NCI-H82 treated with DMSO at 0.1 percent for 48 hours (cell line): ENCODE measurements at regions not wholly inside any gene's neighbourhood (a gene's known extent, or its start where the extent isn't known, plus 50 kb on each side); places are given as distances from the start of the nearest gene placed in this dataset.

Experiments used
- DNase-seq: peaks from one replicate; lab custom pipeline; 2025; ENCODE audit not compliant: unreplicated experiment; lab: John Stamatoyannopoulos, UW

DNA sequence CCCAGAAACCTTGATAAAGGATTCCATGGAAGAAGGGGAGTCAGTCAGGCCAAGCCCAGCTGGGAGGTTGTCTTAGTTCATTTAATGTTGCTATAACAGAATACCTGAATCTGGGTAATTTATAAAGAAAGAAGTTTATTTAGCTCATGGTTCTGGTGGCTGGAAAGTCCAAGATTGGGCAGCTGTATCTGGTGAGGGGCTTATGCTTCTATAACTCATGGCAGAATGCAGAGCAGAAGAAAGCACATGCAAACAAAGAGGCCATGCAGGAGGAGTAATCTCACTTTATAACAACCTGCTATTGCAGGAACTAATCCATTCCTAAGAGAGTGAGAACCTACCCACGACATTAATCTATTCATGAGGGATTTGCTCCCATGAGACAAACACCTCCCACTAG lies 54.2 kb upstream of the ANKRD1 start:
- DNase-seq = no peak

GRCh38 chr10:90977162-90977854 lies 56.4 kb upstream of the ANKRD1 start:
- no peak for DNase-seq

DNA sequence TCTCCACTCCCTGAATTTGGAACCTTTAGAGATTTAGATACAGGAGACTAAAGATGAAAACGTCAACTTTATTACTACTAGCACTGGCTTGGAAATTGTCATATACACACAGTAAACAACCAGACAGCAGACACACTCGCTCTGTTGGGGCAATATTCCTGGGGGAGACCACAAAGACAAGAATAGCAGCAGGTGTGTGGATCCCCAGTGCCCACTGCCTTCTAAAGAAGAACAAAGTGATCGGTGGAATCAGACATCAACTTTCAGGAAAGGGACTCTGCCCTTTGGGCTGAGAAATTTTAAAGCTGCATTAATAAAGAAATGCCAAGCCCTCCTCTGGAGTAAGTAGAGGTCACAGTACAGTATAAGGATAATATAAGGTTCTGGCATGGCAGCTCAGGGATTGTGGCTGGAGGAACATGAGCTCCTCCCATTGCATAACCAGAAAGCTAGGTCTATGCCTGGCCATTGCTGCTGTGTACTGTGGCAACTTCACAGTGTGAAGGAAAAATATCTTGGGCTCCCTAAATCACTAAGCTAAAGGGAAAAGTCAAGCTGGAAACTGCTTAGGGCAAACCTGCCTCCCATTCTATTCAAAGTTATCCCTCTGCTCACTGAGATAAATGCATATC lies 57.1 kb upstream of the ANKRD1 start:
- DNase-seq = no peak

- DNase-seq = no peak
Measured at GRCh38 chr10:90982406-90983008, 61.6 kb upstream of the ANKRD1 start.

DNA sequence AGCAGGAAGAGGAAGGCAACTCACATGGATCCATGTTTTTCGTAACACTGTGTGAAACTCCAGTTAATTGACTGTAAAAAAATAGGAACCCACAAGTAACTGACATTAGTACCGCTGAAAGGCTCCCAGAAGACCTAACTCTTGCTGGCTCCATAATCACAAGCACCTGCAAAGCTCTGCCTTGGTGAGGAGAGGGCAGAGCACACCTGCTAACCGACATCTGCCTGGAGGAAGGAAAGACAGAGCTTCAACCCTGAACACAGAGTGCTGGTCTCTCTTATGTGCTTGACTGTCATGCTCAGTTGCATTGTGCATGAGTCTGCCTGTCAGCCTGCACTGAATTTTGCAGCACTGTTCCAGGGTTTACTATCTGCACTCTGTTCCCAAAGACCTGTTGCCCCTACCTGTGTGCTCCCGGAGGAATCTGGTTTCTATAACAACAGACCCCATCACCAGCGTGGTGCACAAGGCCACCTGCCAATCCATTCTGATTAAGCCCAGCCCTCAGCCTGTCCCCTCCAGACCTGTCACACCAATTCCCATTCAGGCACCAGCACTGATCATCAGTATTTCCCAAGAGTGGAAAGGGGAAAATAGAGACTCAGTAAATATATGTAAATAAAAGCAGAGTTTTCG lies 63.1 kb upstream of the ANKRD1 start:
- DNase-seq = no peak

DNA sequence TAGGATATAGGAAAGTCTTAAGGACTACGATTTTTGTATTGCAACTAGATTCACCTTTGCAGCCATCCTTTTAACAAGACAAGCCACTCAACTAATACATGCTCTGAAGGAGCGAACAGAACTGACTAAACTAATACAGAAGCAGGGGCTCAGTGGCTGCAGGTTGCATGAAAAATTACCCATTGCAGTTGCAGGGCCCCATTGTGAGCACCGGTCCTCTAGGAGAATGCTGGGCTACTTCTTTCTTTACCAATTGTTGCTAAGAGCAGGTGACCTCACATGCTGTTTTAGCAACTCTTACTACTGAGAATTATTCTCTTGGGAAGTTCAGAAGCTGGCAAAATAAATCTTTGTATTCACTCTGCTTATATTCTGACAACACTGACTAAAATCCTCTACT lies 64.0 kb upstream of the ANKRD1 start:
- no peak for DNase-seq

DNA sequence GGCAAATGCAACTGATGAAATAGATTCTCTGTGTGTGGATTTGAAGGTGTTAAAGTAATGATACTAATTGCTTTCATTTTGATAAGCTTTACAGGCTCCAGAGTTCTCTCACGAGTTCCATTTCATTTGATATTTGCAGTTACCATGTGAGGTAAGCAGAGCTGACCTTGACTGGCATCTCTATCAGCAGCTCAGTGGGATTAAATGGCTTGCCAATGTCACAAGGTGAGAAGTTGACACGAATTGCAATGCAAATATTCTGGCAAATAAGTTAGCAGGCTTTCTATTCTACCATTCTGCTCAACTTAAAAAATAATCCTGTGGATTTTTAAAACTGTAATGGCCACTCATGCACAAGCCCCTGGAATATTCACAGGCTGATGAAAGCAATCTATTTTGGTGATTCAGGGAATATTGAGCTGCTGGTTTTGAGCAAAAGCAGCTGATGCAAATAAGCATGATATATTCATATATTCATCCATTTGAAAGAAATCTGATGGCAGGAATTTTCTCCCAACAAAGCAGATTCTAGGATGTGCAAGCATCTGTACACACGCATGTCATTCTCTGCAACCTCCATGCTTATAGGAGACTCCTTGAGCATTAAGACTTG lies 64.5 kb upstream of the ANKRD1 start:
- no peak for DNase-seq

GRCh38 chr10:90986136-90986760 lies 65.4 kb upstream of the ANKRD1 start:
- DNase-seq = no peak

DNA sequence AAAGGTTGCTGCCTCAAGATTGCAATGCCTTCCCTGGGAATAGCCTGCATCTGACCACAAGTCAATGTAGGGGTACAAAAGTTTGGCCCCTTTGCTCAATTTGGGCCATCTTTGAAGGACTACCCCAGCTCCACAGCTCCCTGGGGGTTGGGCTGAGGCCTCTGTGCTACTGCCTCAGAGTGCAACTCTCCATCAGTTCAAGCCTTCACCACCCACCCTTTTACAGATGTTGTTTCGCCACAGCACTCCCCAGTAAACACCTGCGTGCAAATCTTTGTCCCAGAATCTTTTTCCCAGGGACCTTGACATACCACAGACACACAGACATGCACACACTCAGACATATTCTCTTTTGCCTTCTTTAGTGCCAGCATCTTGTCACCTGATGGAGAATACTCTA lies 66.0 kb upstream of the ANKRD1 start:
- DNase-seq = no peak

GRCh38 chr10:90987383-90987782 lies 66.5 kb upstream of the ANKRD1 start:
- DNase-seq = no peak

DNA sequence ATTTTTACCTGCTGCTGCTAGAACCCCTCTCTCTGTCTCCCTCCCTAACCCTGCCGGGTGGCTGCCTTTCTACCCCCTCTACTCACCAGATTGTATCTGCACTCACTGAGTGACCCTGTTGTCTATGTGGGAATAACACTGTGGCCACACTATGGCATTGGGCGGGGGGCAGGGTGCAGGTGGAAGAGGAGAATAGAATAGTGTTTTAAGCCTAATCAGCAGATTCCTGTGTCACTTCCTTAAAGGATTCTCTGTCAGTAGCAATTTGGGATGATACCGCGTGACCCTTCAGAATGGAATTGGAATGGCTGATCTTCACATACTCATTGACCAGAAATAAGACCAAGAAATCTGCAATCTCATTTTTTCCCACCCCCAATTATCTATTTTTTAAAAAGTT lies 67.1 kb upstream of the ANKRD1 start:
- DNase-seq = no peak

- no peak for DNase-seq
Measured at GRCh38 chr10:90988802-90989201, 67.9 kb upstream of the ANKRD1 start.

GRCh38 chr10:90989378-90989777 lies 68.5 kb upstream of the ANKRD1 start:
- no peak for DNase-seq

DNA sequence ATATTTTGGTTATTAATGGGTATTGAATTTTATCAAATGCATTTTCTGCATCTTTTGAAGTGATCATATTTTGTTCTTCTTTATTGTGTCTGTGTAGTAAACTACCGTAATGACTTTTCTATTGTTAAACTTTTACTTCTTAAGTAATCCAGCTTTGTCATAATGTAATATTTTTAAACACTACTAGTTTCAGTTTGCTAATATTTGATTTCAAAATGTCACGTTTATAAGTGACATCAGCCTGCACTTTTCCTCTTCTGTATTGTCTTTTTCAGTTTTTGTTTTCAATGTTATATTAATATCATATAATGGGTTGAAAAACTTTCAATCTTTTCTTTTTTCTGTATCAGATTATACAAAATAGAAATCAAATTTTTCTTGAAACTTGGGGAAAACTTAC lies 71.6 kb upstream of the ANKRD1 start:
- no peak for DNase-seq

- DNase-seq = no peak
Measured at GRCh38 chr10:90993340-90993739, 72.5 kb upstream of the ANKRD1 start.

DNA sequence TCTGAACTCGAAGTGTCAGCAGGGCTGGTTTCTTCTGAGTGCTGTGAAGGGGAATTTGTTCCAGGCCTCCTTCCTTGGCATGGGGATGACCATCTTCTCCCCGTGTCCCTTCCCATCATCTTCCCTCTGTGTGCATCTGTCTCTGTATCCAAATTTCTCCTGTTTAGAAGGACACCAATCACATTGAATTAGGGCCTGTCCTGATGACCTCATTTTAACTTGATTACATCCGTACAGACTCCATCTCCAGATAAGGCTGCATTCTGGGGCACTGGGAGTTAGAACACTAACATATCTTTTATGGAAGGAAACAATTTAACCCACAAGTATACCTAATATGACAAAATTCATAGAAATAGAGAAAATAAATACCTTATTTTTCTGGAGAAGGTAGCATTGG lies 76.8 kb upstream of the ANKRD1 start:
- DNase-seq = no peak

DNA sequence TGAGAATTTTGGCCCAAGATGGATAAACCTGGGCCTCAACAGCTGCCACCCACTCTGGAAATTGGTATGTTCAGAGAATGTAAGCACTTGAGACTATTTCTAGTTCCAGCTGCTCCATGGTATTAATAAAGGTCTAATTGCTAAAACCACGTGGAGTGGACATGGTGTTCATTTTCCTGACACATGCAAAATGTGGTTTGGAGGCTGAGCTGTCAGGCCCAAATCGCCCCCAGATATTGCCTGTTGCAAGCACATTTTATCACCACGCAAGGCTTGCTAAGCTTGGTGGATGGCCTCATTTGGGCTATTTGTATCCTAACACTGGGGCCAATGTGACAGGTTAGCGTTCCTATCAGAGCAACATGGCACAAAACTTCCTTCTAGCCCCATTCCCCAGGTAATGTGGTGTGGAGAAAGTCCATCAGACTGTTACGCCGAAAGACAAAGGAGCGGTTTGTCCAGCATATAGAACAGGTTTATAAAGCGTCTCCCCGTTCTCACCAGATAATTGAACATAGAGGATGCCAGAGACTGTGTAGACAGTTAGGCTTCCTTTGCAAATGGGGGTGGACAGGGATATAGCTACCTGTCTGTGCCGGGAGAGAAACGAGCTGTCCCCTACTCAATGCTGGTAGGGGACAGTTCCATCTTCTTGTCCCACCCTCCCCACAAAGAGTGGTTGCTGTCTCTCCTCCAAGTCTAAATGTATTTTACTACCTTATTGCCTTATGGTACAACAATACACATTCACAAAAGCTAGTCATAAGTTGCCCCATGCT lies 78.0 kb upstream of the ANKRD1 start:
- no peak for DNase-seq

DNA sequence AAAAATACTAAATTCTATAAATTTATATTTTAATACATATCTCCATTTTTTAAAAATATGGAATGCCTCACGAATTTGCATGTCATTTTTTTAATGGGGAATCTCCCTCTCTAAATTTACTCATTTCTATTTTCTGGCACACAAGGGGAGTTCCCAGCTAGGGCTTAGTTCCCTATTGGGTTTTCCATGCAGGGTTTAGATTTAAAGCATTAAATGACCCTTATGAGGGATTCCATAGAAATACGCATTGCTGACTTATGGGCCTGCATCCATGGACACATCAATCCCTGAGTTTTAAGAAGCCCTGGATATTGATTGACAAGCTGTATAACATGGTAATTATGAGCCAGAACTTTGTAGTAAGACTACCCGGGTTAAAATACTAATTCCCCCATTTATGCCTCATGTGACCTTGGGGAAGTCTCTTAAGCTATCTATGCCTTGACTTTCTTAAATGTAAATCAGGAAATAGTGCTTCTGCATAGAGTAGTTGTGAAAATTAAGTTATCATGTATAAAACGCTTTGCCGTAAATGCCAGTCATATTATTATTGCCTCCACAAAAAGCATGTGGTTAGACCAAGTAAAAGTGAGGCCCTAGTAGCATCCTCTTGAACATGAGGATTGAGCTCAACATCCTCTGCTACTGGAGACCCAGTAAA lies 78.8 kb upstream of the ANKRD1 start:
- no peak for DNase-seq

GRCh38 chr10:91000470-91000869 lies 79.6 kb upstream of the ANKRD1 start:
- DNase-seq = no peak

- DNase-seq = no peak
Measured at GRCh38 chr10:91000985-91001384, 80.1 kb upstream of the ANKRD1 start.
